Kidney epithelial cell (primary cell): ENCODE measurements at regions not wholly inside any gene's neighbourhood (a gene's known extent, or its start where the extent isn't known, plus 50 kb on each side); places are given as distances from the start of the nearest gene placed in this dataset.

Source experiments
- DNase-seq: peaks from one replicate; pipeline ENCODE4 v3.0.0-alpha.2; 2010; ENCODE audit warnings: low read depth
- H3K27me3 ChIP-seq: 2 replicates; pipeline ENCODE4 v1.6.0; 2011; ENCODE audit warnings: low read length; ENCODE audit not compliant: control insufficient read depth, insufficient read depth
- H3K36me3 ChIP-seq: 2 replicates; pipeline ENCODE4 v1.5.1; 2011; ENCODE audit warnings: low read length; ENCODE audit not compliant: control insufficient read depth, insufficient read depth
- H3K4me3 ChIP-seq: 2 replicates; pipeline ENCODE4 v1.5.1; 2011; ENCODE audit warnings: low read depth, mild to moderate bottlenecking, control low read depth, low read length
- CTCF ChIP-seq: IDR thresholded peaks from 2 replicates; pipeline ENCODE4 v1.5.1; 2011; ENCODE audit warnings: mild to moderate bottlenecking, moderate library complexity, low read length, control low read depth, inconsistent platforms; ENCODE audit not compliant: insufficient read depth, poor library complexity, severe bottlenecking

GRCh38 chr16:51019617-51020016 lies 131.5 kb downstream of the SALL1 start:
- Histone ChIP-seq H3K36me3 (no peaks in the 10 kb centered on the region), H3K4me3 (no peak overlapping the region)
- no peak for TF ChIP-seq CTCF

GRCh38 chr16:51017969-51018368 lies 133.1 kb downstream of the SALL1 start:
- TF ChIP-seq CTCF: no peak
- Histone ChIP-seq H3K36me3 (no peaks in the 10 kb centered on the region), H3K4me3 (no peak overlapping the region), H3K27me3 (no peaks in the 10 kb centered on the region)
- no peak for DNase-seq

More at GRCh38 chr16:51019617-51020016, 131.5 kb downstream of the SALL1 start:
- no peaks in the 10 kb centered on the region for H3K27me3 ChIP-seq
- no peak for DNase-seq

GRCh38 chr16:51012396-51012795 lies 138.7 kb downstream of the SALL1 start:
- no peak for TF ChIP-seq CTCF
- H3K4me3 ChIP-seq: no peak overlapping the region
- DNase-seq: no peak

GRCh38 chr16:51010817-51011216 lies 140.3 kb downstream of the SALL1 start:
- H3K36me3 ChIP-seq: no peaks in the 10 kb centered on the region
- no peak overlapping the region for H3K4me3 ChIP-seq
- DNase-seq: no peak
- H3K27me3 ChIP-seq: no peaks in the 10 kb centered on the region
- no peak for TF ChIP-seq CTCF

More at GRCh38 chr16:51012396-51012795, 138.7 kb downstream of the SALL1 start:
- Histone ChIP-seq H3K27me3 (no peaks in the 10 kb centered on the region), H3K36me3 (no peaks in the 10 kb centered on the region)

- Histone ChIP-seq H3K4me3 (no peak overlapping the region), H3K27me3 (no peaks in the 10 kb centered on the region), H3K36me3 (no peaks in the 10 kb centered on the region)
- TF ChIP-seq CTCF: no peak
- DNase-seq: no peak
Observed at GRCh38 chr16:51009813-51010212, 141.3 kb downstream of the SALL1 start.

- H3K36me3 ChIP-seq: no peaks in the 10 kb centered on the region
- TF ChIP-seq CTCF: no peak
- H3K4me3 ChIP-seq: no peak overlapping the region
- no peaks in the 10 kb centered on the region for H3K27me3 ChIP-seq
- DNase-seq: no peak
Observed at GRCh38 chr16:51009359-51009758, 141.7 kb downstream of the SALL1 start.
